HEK293 (cell line): ENCODE measurements at regions not wholly inside any gene's neighbourhood (a gene's known extent, or its start where the extent isn't known, plus 50 kb on each side); places are given as distances from the start of the nearest gene placed in this dataset.

Source experiments
- CTCF ChIA-PET: fragments of 350-600 bp; formaldehyde crosslinking; extraction: SDS; loops from one replicate; lab custom pipeline; 2021; ENCODE audit warnings: antibody characterized with exemption; lab: Yijun Ruan, JAX
- POLR2A ChIA-PET: fragments of 300-600 bp; formaldehyde crosslinking; extraction: SDS; loops from one replicate; lab custom pipeline; 2020; ENCODE audit warnings: antibody characterized with exemption, inconsistent platforms; lab: Yijun Ruan, JAX
- H3K27ac ChIP-seq: fragments of 200-500 bp; sonication (Bioruptor generic); 2 replicates; pipeline ENCODE4 v1.5.1; 2014; ENCODE audit warnings: low read depth, low read length, control low read depth, inconsistent platforms; ENCODE audit errors: extremely low read depth
- H3K36me3 ChIP-seq, 2 experiments: fragments of 200-500 bp in 1 of 2; sonication (Bioruptor generic) in 1 of 2; 1 replicate in 1 of 2; 2 replicates in 1 of 2; pipeline ENCODE4 v1.5.1; 2014 to 2017; ENCODE audit warnings: inconsistent platforms in 2 of 2, low read length in 2 of 2; ENCODE audit not compliant: control insufficient read depth in 2 of 2, insufficient read depth in 1 of 2
- H3K4me1 ChIP-seq: fragments of 200-500 bp; sonication (Bioruptor generic); 2 replicates; pipeline ENCODE4 v1.5.1; 2014; ENCODE audit warnings: mild to moderate bottlenecking, low read length, inconsistent platforms; ENCODE audit not compliant: control insufficient read depth, insufficient read depth
- H3K4me3 ChIP-seq: 2 replicates; pipeline ENCODE4 v1.5.1; 2011; ENCODE audit warnings: low read depth, mild to moderate bottlenecking, control low read depth, low read length, moderate library complexity
- H3K9me3 ChIP-seq: fragments of 200-500 bp; sonication (Bioruptor generic); 2 replicates; pipeline ENCODE4 v1.5.1; 2014; ENCODE audit warnings: low read depth, low read length, inconsistent platforms; ENCODE audit not compliant: control insufficient read depth, insufficient read depth
- AEBP2 ChIP-seq: fragments of 450-650 bp; formaldehyde crosslinking; IDR thresholded peaks from 2 replicates; pipeline ENCODE4 v1.5.1; 2016; ENCODE audit warnings: missing biosample characterization, missing genetic modification characterization, borderline replicate concordance
- GLIS1 ChIP-seq: fragments of 450-650 bp; formaldehyde crosslinking; IDR thresholded peaks from 2 replicates; pipeline ENCODE4 v1.5.1; 2016; ENCODE audit warnings: missing biosample characterization, missing genetic modification characterization
- KLF1 ChIP-seq: fragments of 450-650 bp; formaldehyde crosslinking; IDR thresholded peaks from 2 replicates; pipeline ENCODE4 v1.5.1; 2016; ENCODE audit warnings: missing biosample characterization, missing genetic modification characterization
- OVOL3 ChIP-seq: fragments of 450-650 bp; formaldehyde crosslinking; IDR thresholded peaks from 2 replicates; pipeline ENCODE4 v1.5.1; 2016; ENCODE audit warnings: missing biosample characterization, missing genetic modification characterization
- SCRT1 ChIP-seq: fragments of 450-650 bp; formaldehyde crosslinking; IDR thresholded peaks from 2 replicates; pipeline ENCODE4 v1.5.1; 2016; ENCODE audit warnings: missing biosample characterization, missing genetic modification characterization, borderline replicate concordance
- ZBTB8A ChIP-seq: fragments of 450-650 bp; formaldehyde crosslinking; IDR thresholded peaks from 2 replicates; pipeline ENCODE4 v1.5.1; 2016; ENCODE audit warnings: missing biosample characterization, missing genetic modification characterization
- ZNF184 ChIP-seq: fragments of 450-650 bp; IDR thresholded peaks from 2 replicates; pipeline ENCODE4 v1.5.1; 2018; ENCODE audit warnings: missing biosample characterization, mild to moderate bottlenecking, missing genetic modification characterization
- ZNF518A ChIP-seq: fragments of 450-650 bp; formaldehyde crosslinking; conservative IDR thresholded peaks from 2 replicates; pipeline ENCODE4 v1.5.1; 2016; ENCODE audit warnings: low read depth, missing biosample characterization, missing genetic modification characterization
- ZNF529 ChIP-seq: fragments of 450-650 bp; formaldehyde crosslinking; IDR thresholded peaks from 2 replicates; pipeline ENCODE4 v1.5.1; 2017; ENCODE audit warnings: missing genetic modification characterization, missing biosample characterization; ENCODE audit not compliant: insufficient replicate concordance
- ZNF571 ChIP-seq: fragments of 450-650 bp; formaldehyde crosslinking; IDR thresholded peaks from 2 replicates; pipeline ENCODE4 v1.5.0; 2017; ENCODE audit warnings: missing biosample characterization, missing genetic modification characterization
- TF ChIP-seq, protein P1 (sequence below): fragments of 450-650 bp; formaldehyde crosslinking; IDR thresholded peaks from 2 replicates; pipeline ENCODE4 v1.5.1; 2017; ENCODE audit warnings: missing biosample characterization, missing genetic modification characterization
- TF ChIP-seq, protein P2 (sequence below): fragments of 450-650 bp; formaldehyde crosslinking; IDR thresholded peaks from 2 replicates; pipeline ENCODE4 v1.5.1; 2016; ENCODE audit warnings: missing biosample characterization, missing genetic modification characterization
- TF ChIP-seq, protein P3 (sequence below): fragments of 450-650 bp; formaldehyde crosslinking; IDR thresholded peaks from 2 replicates; pipeline ENCODE4 v1.5.1; 2017; ENCODE audit warnings: missing biosample characterization, missing genetic modification characterization

DNA sequence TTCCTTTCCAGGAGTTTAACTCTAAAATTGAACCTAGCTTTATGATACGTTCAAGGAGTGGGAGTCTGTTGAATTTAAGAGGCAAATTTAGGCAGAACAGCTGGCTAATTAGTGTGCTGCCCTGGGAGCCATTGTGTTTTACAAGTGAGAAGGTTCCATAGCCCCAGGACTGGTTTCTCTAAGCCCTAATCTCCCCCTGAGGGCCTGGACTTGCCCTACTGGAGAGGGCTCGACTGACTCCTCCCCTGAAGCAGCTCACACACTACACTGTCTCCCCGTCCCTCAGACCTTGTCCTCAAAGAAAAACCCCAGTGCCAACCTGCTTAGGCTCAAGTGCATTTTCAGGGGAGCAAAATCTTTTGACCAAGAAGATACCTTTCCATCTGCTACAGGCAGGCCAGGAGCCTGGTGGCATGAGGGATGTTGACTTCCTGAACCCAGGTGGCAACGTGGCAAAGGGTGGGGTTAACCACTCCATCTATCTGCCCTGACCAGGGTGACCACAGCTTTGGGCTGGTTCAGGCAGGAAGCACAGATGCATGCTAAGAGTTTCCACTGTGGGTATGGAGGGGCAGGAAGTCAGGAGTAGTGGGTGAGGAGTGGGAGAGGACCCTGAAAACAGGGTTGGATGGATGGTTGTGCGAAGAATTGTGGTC is 68.9 kb upstream of the CARD11 start:
- ChIA-PET POLR2A (no interaction called here), CTCF (interaction anchor here (0.8 to 1.0 kb wide), 2 partner anchors 9 to 247 kb away, joined by 3 to 4 read pairs; no protein-coding TSS in a partner anchor)
- Histone ChIP-seq H3K9me3 (no peaks in the 10 kb centered on the region), H3K4me1 (no peaks in the 10 kb centered on the region), H3K36me3 (no peaks in the 10 kb centered on the region), H3K4me3 (no peak overlapping the region), H3K27ac (no peak overlapping the region)
- TF ChIP-seq KLF1: no peak
- TF ChIP-seq ZNF518A (tag by site-specific recombination): no peak
- TF ChIP-seq GLIS1 (tag by site-specific recombination): no peak
- TF ChIP-seq ZNF571: no peak
- no peak for TF ChIP-seq SCRT1
- TF ChIP-seq OVOL3: no peak

GRCh38 chr7:3114917-3115316 is 71.2 kb upstream of the CARD11 start:
- ChIA-PET CTCF (interaction anchor here (0.6 to 1.1 kb wide), 2 partner anchors 49 to 1294 kb away, joined by 3 to 4 read pairs; no protein-coding TSS in a partner anchor), POLR2A (no interaction called here)
- no peak for TF ChIP-seq GLIS1 (tag by site-specific recombination)
- TF ChIP-seq, protein P1, sequence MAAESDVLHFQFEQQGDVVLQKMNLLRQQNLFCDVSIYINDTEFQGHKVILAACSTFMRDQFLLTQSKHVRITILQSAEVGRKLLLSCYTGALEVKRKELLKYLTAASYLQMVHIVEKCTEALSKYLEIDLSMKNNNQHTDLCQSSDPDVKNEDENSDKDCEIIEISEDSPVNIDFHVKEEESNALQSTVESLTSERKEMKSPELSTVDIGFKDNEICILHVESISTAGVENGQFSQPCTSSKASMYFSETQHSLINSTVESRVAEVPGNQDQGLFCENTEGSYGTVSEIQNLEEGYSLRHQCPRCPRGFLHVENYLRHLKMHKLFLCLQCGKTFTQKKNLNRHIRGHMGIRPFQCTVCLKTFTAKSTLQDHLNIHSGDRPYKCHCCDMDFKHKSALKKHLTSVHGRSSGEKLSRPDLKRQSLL (tag by site-specific recombination): no peak
- no peak for TF ChIP-seq ZNF184 (tag by site-specific recombination)
- no peak for TF ChIP-seq ZBTB8A (tag by site-specific recombination)
- no peak for TF ChIP-seq AEBP2
- Histone ChIP-seq H3K4me1 (no peaks in the 10 kb centered on the region), H3K27ac (no peak overlapping the region), H3K9me3 (no peaks in the 10 kb centered on the region), H3K4me3 (no peak overlapping the region), H3K36me3 (no peaks in the 10 kb centered on the region)

- H3K9me3 ChIP-seq: no peaks in the 10 kb centered on the region
Observed at GRCh38 chr7:3117081-3117480, 73.4 kb upstream of the CARD11 start.

More at GRCh38 chr7:3117081-3117480, 73.4 kb upstream of the CARD11 start:
- TF ChIP-seq ZNF529 (tag by site-specific recombination): no peak
- TF ChIP-seq, protein P2, sequence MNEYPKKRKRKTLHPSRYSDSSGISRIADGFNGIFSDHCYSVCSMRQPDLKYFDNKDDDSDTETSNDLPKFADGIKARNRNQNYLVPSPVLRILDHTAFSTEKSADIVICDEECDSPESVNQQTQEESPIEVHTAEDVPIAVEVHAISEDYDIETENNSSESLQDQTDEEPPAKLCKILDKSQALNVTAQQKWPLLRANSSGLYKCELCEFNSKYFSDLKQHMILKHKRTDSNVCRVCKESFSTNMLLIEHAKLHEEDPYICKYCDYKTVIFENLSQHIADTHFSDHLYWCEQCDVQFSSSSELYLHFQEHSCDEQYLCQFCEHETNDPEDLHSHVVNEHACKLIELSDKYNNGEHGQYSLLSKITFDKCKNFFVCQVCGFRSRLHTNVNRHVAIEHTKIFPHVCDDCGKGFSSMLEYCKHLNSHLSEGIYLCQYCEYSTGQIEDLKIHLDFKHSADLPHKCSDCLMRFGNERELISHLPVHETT (tag by site-specific recombination): no peak
- TF ChIP-seq, protein P3, sequence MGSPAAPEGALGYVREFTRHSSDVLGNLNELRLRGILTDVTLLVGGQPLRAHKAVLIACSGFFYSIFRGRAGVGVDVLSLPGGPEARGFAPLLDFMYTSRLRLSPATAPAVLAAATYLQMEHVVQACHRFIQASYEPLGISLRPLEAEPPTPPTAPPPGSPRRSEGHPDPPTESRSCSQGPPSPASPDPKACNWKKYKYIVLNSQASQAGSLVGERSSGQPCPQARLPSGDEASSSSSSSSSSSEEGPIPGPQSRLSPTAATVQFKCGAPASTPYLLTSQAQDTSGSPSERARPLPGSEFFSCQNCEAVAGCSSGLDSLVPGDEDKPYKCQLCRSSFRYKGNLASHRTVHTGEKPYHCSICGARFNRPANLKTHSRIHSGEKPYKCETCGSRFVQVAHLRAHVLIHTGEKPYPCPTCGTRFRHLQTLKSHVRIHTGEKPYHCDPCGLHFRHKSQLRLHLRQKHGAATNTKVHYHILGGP (tag by site-specific recombination): no peak
- ChIA-PET CTCF (no interaction called here), POLR2A (no interaction called here)
- H3K4me3 ChIP-seq: no peak overlapping the region
- H3K36me3 ChIP-seq: no peaks in the 10 kb centered on the region
- H3K4me1 ChIP-seq: no peaks in the 10 kb centered on the region
- no peak overlapping the region for H3K27ac ChIP-seq
